CD8-positive, alpha-beta memory T cell (primary cell): ENCODE measurements at regions not wholly inside any gene's neighbourhood (a gene's known extent, or its start where the extent isn't known, plus 50 kb on each side); places are given as distances from the start of the nearest gene placed in this dataset.

Source experiments
- CTCF ChIA-PET: fragments of 350-600 bp; sonication (Branson Sonifier 250); formaldehyde crosslinking; loops from one replicate; lab custom pipeline; 2021; ENCODE audit warnings: antibody characterized with exemption; lab: Charles Lee
- POLR2A ChIA-PET: fragments of 350-600 bp; sonication (Branson Sonifier 250); formaldehyde crosslinking; loops from one replicate; lab custom pipeline; 2021; ENCODE audit warnings: antibody characterized with exemption; lab: Charles Lee
- DNase-seq, 5 donors: peaks; one replicate each; pipeline versions ENCODE4 v3.0.0 to v3.0.0-alpha.2; 2020 to 2022; ENCODE audit warnings: mixed read lengths in 1 of 5
- H3K27ac ChIP-seq: one replicate; pipeline ENCODE4 v1.7.0; 2013; ENCODE audit warnings: low read depth, mild to moderate bottlenecking, low read length, moderate library complexity
- H3K27me3 ChIP-seq: 2 replicates; pipeline ENCODE4 v1.7.0; 2013; ENCODE audit warnings: low read length, mild to moderate bottlenecking; ENCODE audit not compliant: insufficient read depth, poor library complexity, severe bottlenecking
- H3K36me3 ChIP-seq: 2 replicates; pipeline ENCODE4 v1.7.0; 2013; ENCODE audit warnings: mild to moderate bottlenecking, low read length, moderate library complexity; ENCODE audit not compliant: insufficient read depth
- H3K4me1 ChIP-seq: 2 replicates; pipeline ENCODE4 v1.7.0; 2013; ENCODE audit warnings: mild to moderate bottlenecking, low read length, moderate library complexity; ENCODE audit not compliant: insufficient read depth
- H3K4me3 ChIP-seq: 2 replicates; pipeline ENCODE4 v1.7.0; 2013; ENCODE audit warnings: mild to moderate bottlenecking, low read length
- H3K9me3 ChIP-seq: 2 replicates; pipeline ENCODE4 v1.7.0; 2013; ENCODE audit warnings: mild to moderate bottlenecking, low read length
- H3K27ac Mint-ChIP-seq, 8 donors: one replicate each; pipeline ENCODE4 v1.8.0; 2020 to 2021; ENCODE audit warnings: mixed read lengths in 8 of 8, mild to moderate bottlenecking in 6 of 8, inconsistent platforms in 3 of 8, moderate library complexity in 3 of 8
- H3K27me3 Mint-ChIP-seq, 2 donors: one replicate each; pipeline ENCODE4 v1.8.0; 2020 to 2021; ENCODE audit warnings: mixed read lengths in 2 of 2, mild to moderate bottlenecking in 1 of 2, moderate library complexity in 1 of 2
- H3K36me3 Mint-ChIP-seq, 3 donors: one replicate each; pipeline ENCODE4 v1.8.0; 2020 to 2021; ENCODE audit warnings: mixed read lengths in 3 of 3, inconsistent platforms in 1 of 3, mild to moderate bottlenecking in 1 of 3
- H3K4me1 Mint-ChIP-seq, 3 donors: one replicate each; pipeline ENCODE4 v1.8.0; 2020 to 2021; ENCODE audit warnings: mixed read lengths in 3 of 3, inconsistent platforms in 1 of 3, mild to moderate bottlenecking in 1 of 3
- H3K4me3 Mint-ChIP-seq, 7 donors: one replicate each; pipeline ENCODE4 v1.8.0; 2020 to 2021; ENCODE audit warnings: mixed read lengths in 7 of 7, mild to moderate bottlenecking in 6 of 7, moderate library complexity in 4 of 7, inconsistent platforms in 2 of 7
- H3K9me3 Mint-ChIP-seq, 5 donors: one replicate each; pipeline ENCODE4 v1.8.0; 2020 to 2022; ENCODE audit warnings: mixed read lengths in 5 of 5, mild to moderate bottlenecking in 3 of 5, moderate library complexity in 2 of 5, inconsistent platforms in 1 of 5

- H3K27me3 ChIP-seq = no peaks in the 10 kb centered on the region
- POLR2A ChIA-PET = no interaction called here
- H3K36me3 ChIP-seq = no peaks in the 10 kb centered on the region
- H3K36me3 Mint-ChIP-seq = no peaks in the 10 kb centered on the region
- CTCF ChIA-PET = interaction anchor here (0.8 kb wide), 1 partner anchor 119 kb away, joined by 3 read pairs; no protein-coding TSS in a partner anchor
- no peaks in the 10 kb centered on the region for H3K9me3 ChIP-seq
- H3K9me3 Mint-ChIP-seq = no peaks in the 10 kb centered on the region
- H3K4me3 ChIP-seq = no peak overlapping the region
- H3K4me1 ChIP-seq = no peaks in the 10 kb centered on the region
- DNase-seq = no peak
- no peak overlapping the region for H3K4me3 Mint-ChIP-seq
- no peak overlapping the region for H3K27ac Mint-ChIP-seq
- H3K27me3 Mint-ChIP-seq = no peaks in the 10 kb centered on the region
- no peaks in the 10 kb centered on the region for H3K4me1 Mint-ChIP-seq
- no peak overlapping the region for H3K27ac ChIP-seq
These were observed 163.1 kb upstream of the MIR17HG start for GRCh38 chr13:91184244-91184926.

GRCh38 chr13:91185294-91185863 is 162.1 kb upstream of the MIR17HG start:
- Histone ChIP-seq H3K36me3 (no peaks in the 10 kb centered on the region), H3K9me3 (no peaks in the 10 kb centered on the region), H3K27ac (no peak overlapping the region), H3K27me3 (no peaks in the 10 kb centered on the region), H3K4me1 (no peaks in the 10 kb centered on the region), H3K4me3 (no peak overlapping the region)
- no peak for DNase-seq
- H3K36me3 Mint-ChIP-seq = no peaks in the 10 kb centered on the region
- POLR2A ChIA-PET = no interaction called here
- no peak overlapping the region for H3K27ac Mint-ChIP-seq
- no peak overlapping the region for H3K4me3 Mint-ChIP-seq
- no peaks in the 10 kb centered on the region for H3K4me1 Mint-ChIP-seq
- CTCF ChIA-PET = no interaction called here
- H3K9me3 Mint-ChIP-seq = no peaks in the 10 kb centered on the region
- no peaks in the 10 kb centered on the region for H3K27me3 Mint-ChIP-seq

DNA sequence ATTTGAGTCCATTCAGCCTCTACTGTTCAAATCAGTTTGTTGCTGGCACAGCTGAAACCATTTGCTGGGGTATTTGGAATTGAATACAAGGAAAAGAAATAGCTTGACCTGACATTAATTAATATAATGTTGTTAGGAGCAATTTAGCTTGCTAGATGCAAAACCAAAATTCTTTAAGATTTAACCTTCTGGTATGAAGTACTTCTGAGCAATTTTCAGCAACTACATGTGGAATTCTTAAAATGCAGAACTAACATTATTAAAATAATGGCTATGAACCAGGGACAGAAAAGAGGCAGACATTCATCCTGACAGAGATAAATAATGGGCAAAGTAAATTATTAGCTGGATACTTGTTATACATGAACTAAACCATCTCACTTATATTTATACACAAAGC is 160.0 kb upstream of the MIR17HG start:
- Histone ChIP-seq H3K4me3 (no peak overlapping the region), H3K27ac (no peak overlapping the region), H3K27me3 (no peaks in the 10 kb centered on the region), H3K36me3 (no peaks in the 10 kb centered on the region), H3K9me3 (no peaks in the 10 kb centered on the region), H3K4me1 (no peaks in the 10 kb centered on the region)
- Mint-ChIP-seq H3K36me3 (no peaks in the 10 kb centered on the region), H3K9me3 (no peaks in the 10 kb centered on the region), H3K27me3 (no peaks in the 10 kb centered on the region), H3K4me3 (no peak overlapping the region), H3K4me1 (no peaks in the 10 kb centered on the region), H3K27ac (no peak overlapping the region)
- ChIA-PET CTCF (no interaction called here), POLR2A (interaction anchor here (0.6 kb wide), 1 partner anchor 11 kb away, joined by 4 read pairs; no protein-coding TSS in a partner anchor)
- DNase-seq = no peak

DNA sequence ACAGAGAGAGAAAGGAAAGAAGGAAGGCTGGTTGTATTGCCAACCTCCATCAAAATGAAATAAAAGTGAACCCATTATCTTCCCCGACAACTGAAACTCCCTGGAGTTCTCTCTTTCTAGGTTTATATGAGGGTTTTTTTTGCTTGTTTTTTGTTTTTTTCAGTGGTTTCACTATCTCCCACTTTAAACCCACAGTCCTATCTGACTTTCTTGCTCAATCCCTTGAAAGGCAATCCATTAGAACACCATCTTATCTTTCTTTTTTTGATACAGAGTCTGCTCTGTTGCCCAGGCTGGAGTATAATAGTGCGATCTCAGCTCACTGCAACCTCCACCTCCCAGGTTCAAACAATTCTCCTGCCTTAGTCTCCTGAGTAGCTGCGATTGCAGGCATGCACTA is 158.0 kb upstream of the MIR17HG start:
- H3K27me3 Mint-ChIP-seq = no peaks in the 10 kb centered on the region
- Histone ChIP-seq H3K4me3 (no peak overlapping the region), H3K36me3 (no peaks in the 10 kb centered on the region), H3K27me3 (no peaks in the 10 kb centered on the region), H3K27ac (no peak overlapping the region), H3K9me3 (no peaks in the 10 kb centered on the region), H3K4me1 (no peaks in the 10 kb centered on the region)
- no peaks in the 10 kb centered on the region for H3K36me3 Mint-ChIP-seq
- no peak for DNase-seq
- H3K27ac Mint-ChIP-seq = no peak overlapping the region
- ChIA-PET POLR2A (no interaction called here), CTCF (no interaction called here)
- H3K4me3 Mint-ChIP-seq = no peak overlapping the region
- no peaks in the 10 kb centered on the region for H3K4me1 Mint-ChIP-seq
- H3K9me3 Mint-ChIP-seq = no peaks in the 10 kb centered on the region

DNA sequence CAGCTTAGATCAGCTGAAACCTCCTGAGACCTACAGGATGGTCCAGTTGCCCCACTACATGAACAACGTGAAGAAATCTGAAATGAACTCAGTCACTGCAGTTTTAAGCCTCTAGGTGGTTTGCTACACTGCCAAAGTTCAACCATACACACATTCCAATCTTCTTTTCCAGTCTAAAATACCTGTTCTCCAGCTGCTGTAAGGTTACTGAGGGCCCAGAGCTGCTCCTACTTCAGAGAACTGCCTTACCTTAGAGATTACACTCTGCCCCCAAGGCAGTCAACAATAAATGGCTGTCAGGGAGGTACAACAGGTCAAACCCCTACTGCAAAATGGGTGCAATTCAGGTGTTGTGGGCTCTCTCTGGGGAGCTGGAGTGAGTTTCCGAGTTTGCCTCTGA is 154.1 kb upstream of the MIR17HG start:
- DNase-seq = no peak
- POLR2A ChIA-PET = no interaction called here
- Histone ChIP-seq H3K27me3 (no peaks in the 10 kb centered on the region), H3K4me1 (no peaks in the 10 kb centered on the region), H3K36me3 (no peaks in the 10 kb centered on the region), H3K27ac (no peak overlapping the region), H3K9me3 (no peaks in the 10 kb centered on the region), H3K4me3 (no peak overlapping the region)
- Mint-ChIP-seq H3K4me1 (no peaks in the 10 kb centered on the region), H3K9me3 (no peaks in the 10 kb centered on the region), H3K4me3 (no peak overlapping the region), H3K27ac (no peak overlapping the region), H3K36me3 (no peaks in the 10 kb centered on the region), H3K27me3 (no peaks in the 10 kb centered on the region)
- CTCF ChIA-PET = no interaction called here

- CTCF ChIA-PET = no interaction called here
- Histone ChIP-seq H3K27ac (no peak overlapping the region), H3K27me3 (no peaks in the 10 kb centered on the region), H3K4me1 (no peaks in the 10 kb centered on the region), H3K36me3 (no peaks in the 10 kb centered on the region), H3K4me3 (no peak overlapping the region), H3K9me3 (no peaks in the 10 kb centered on the region)
- no peak for DNase-seq
- H3K9me3 Mint-ChIP-seq = no peaks in the 10 kb centered on the region
- H3K27ac Mint-ChIP-seq = no peak overlapping the region
- H3K27me3 Mint-ChIP-seq = no peaks in the 10 kb centered on the region
- no peak overlapping the region for H3K4me3 Mint-ChIP-seq
- no peaks in the 10 kb centered on the region for H3K36me3 Mint-ChIP-seq
- POLR2A ChIA-PET = no interaction called here
- no peaks in the 10 kb centered on the region for H3K4me1 Mint-ChIP-seq
These were observed 151.7 kb upstream of the MIR17HG start for GRCh38 chr13:91195789-91196188.

GRCh38 chr13:91196958-91197357 is 150.5 kb upstream of the MIR17HG start:
- Mint-ChIP-seq H3K27me3 (no peaks in the 10 kb centered on the region), H3K9me3 (no peaks in the 10 kb centered on the region), H3K4me3 (no peak overlapping the region), H3K4me1 (no peaks in the 10 kb centered on the region), H3K27ac (no peak overlapping the region), H3K36me3 (no peaks in the 10 kb centered on the region)
- no peak for DNase-seq
- Histone ChIP-seq H3K4me1 (no peaks in the 10 kb centered on the region), H3K4me3 (no peak overlapping the region), H3K27me3 (no peaks in the 10 kb centered on the region), H3K9me3 (no peaks in the 10 kb centered on the region), H3K27ac (no peak overlapping the region), H3K36me3 (no peaks in the 10 kb centered on the region)
- CTCF ChIA-PET = no interaction called here
- POLR2A ChIA-PET = no interaction called here

DNA sequence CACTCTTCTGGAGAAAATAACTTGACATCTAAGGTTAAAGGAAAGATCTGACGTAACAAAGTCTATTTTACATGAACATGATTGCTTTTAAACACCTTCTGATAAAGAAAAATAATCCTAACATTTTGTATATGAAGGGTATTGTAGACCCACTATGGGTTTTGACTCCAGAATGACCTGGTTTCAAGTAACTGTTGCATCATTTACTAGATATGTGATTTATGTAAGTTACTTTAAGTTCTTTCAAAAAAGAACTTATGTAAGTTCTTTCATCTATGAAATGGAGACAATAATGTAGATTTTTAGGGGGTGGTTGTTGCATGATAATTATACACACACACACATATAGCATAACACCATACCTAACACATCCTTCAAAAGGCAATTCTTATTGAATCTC is 147.6 kb upstream of the MIR17HG start:
- Mint-ChIP-seq H3K4me1 (no peaks in the 10 kb centered on the region), H3K27ac (no peak overlapping the region), H3K27me3 (no peaks in the 10 kb centered on the region), H3K4me3 (no peak overlapping the region), H3K36me3 (no peaks in the 10 kb centered on the region), H3K9me3 (no peaks in the 10 kb centered on the region)
- no peak for DNase-seq
- CTCF ChIA-PET = no interaction called here
- POLR2A ChIA-PET = no interaction called here
- Histone ChIP-seq H3K4me1 (no peaks in the 10 kb centered on the region), H3K4me3 (no peak overlapping the region), H3K27ac (no peak overlapping the region), H3K9me3 (no peaks in the 10 kb centered on the region), H3K27me3 (no peaks in the 10 kb centered on the region), H3K36me3 (no peaks in the 10 kb centered on the region)
